ENCODE measurements at regions not wholly inside any gene's neighbourhood (a gene's known extent, or its start where the extent isn't known, plus 50 kb on each side); places are given as distances from the start of the nearest gene placed in this dataset.

DNA sequence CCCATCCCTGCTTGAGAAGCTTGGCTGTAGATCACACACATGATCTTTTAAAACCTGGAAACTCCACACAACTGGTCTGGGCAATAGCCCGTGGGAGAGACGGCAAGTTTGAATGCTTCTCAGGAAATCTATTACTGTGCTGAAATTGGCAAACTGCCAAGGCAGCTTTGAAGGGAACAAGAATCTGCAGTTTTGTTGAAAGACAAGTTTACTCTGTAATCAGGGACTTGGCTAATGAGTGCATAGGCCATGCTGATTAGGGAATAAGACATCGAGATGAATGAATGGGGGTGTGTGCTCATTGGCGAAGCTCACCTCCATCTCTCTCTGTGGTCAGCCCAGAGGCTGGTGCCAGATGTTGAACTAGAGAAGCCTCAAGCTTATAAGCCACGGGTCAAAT, 218.8 kb downstream of the HIPK3 start (continued):
- TF ChIP-seq PRDM4 (tag by site-specific recombination; IDR thresholded peaks at IDR 0.05) = 0 out of 2 replicates have a peak, but pooled peaks have one; percentile 11
- peak; percentile 44; the same call in 1 of the 2 replicates for TF ChIP-seq IKZF3 (tag by site-specific recombination; IDR thresholded peaks at IDR 0.05)
- TF ChIP-seq TSHZ1 (tag by site-specific recombination; IDR thresholded peaks at IDR 0.05; ENCODE audit: borderline replicate concordance) = no peak
- peak; percentile 81 for TF ChIP-seq SP7 (tag by site-specific recombination; IDR thresholded peaks at IDR 0.05)
- TF ChIP-seq PRDM6 (tag by site-specific recombination; IDR thresholded peaks at IDR 0.05) = peak; percentile 72
- TF ChIP-seq ZNF2 (tag by site-specific recombination; IDR thresholded peaks at IDR 0.05) = 0 out of 2 replicates have a peak, but pooled peaks have one; percentile 44
- peak; percentile 57; the same call in 1 of the 2 replicates for TF ChIP-seq BCL6B (tag by site-specific recombination; IDR thresholded peaks at IDR 0.05)
- TF ChIP-seq PRDM10 (tag by site-specific recombination; IDR thresholded peaks at IDR 0.05) = peak; percentile 52; the same call in 1 of the 2 replicates
- TF ChIP-seq ZNF776 (tag by site-specific recombination; IDR thresholded peaks at IDR 0.05; ENCODE audit: borderline replicate concordance) = 0 out of 2 replicates have a peak, but pooled peaks have one; percentile 50
- no peak for TF ChIP-seq ZNF549 (tag by site-specific recombination; IDR thresholded peaks at IDR 0.05)
- peak; percentile 35; the same call in 1 of the 2 replicates for TF ChIP-seq MZF1 (tag by site-specific recombination; IDR thresholded peaks at IDR 0.05; ENCODE audit: borderline replicate concordance)
- TF ChIP-seq ZBTB48 (tag by site-specific recombination; IDR thresholded peaks at IDR 0.05) = 0 out of 2 replicates have a peak, but pooled peaks have one; percentile 17
- TF ChIP-seq, protein P1, sequence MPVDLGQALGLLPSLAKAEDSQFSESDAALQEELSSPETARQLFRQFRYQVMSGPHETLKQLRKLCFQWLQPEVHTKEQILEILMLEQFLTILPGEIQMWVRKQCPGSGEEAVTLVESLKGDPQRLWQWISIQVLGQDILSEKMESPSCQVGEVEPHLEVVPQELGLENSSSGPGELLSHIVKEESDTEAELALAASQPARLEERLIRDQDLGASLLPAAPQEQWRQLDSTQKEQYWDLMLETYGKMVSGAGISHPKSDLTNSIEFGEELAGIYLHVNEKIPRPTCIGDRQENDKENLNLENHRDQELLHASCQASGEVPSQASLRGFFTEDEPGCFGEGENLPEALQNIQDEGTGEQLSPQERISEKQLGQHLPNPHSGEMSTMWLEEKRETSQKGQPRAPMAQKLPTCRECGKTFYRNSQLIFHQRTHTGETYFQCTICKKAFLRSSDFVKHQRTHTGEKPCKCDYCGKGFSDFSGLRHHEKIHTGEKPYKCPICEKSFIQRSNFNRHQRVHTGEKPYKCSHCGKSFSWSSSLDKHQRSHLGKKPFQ (tag by site-specific recombination; IDR thresholded peaks at IDR 0.05) = 0 out of 2 replicates have a peak, but pooled peaks have one; percentile 31
- TF ChIP-seq TRIM28 (IDR thresholded peaks at IDR 0.05; ENCODE audit: borderline replicate concordance, low read length) = 0 out of 2 replicates have a peak, but pooled peaks have one; percentile 41
- no peak for TF ChIP-seq ZNF266 (tag by site-specific recombination; IDR thresholded peaks at IDR 0.05; ENCODE audit: low read depth)
- TF ChIP-seq ZNF561 (tag by site-specific recombination; IDR thresholded peaks at IDR 0.05; ENCODE audit: borderline replicate concordance) = 0 out of 2 replicates have a peak, but pooled peaks have one; percentile 49
- 0 out of 2 replicates have a peak, but pooled peaks have one; percentile 27 for TF ChIP-seq TCF7L2 (IDR thresholded peaks at IDR 0.05; ENCODE audit: borderline replicate concordance, low read depth, low read length)
- TF ChIP-seq, protein P2, sequence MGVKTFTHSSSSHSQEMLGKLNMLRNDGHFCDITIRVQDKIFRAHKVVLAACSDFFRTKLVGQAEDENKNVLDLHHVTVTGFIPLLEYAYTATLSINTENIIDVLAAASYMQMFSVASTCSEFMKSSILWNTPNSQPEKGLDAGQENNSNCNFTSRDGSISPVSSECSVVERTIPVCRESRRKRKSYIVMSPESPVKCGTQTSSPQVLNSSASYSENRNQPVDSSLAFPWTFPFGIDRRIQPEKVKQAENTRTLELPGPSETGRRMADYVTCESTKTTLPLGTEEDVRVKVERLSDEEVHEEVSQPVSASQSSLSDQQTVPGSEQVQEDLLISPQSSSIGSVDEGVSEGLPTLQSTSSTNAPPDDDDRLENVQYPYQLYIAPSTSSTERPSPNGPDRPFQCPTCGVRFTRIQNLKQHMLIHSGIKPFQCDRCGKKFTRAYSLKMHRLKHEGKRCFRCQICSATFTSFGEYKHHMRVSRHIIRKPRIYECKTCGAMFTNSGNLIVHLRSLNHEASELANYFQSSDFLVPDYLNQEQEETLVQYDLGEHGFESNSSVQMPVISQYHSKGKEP (tag by site-specific recombination; IDR thresholded peaks at IDR 0.05) = peak; percentile 68; the same call in 1 of the 2 replicates
- TF ChIP-seq ZNF184 (tag by site-specific recombination; IDR thresholded peaks at IDR 0.05) = peak; percentile 80; the same call in 1 of the 2 replicates
- 0 out of 2 replicates have a peak, but pooled peaks have one; percentile 14 for TF ChIP-seq ZSCAN30 (tag by site-specific recombination; IDR thresholded peaks at IDR 0.05)

All from HEK293 (cell line).